HG03175 (cell line): ENCODE measurements at regions not wholly inside any gene's neighbourhood (a gene's known extent, or its start where the extent isn't known, plus 50 kb on each side); places are given as distances from the start of the nearest gene placed in this dataset.
"Not testable (repeated sequence)": the region's sequence is repeated elsewhere in the genome, so short reads cannot be mapped to it uniquely, and the experiment has no call there.

Experiments
- ATAC-seq: cut with Tn5 transposase; IDR thresholded peaks from one replicate; pipeline ENCODE4 v1.9.1; 2021; ENCODE audit warnings: mild to moderate bottlenecking, moderate library complexity; ENCODE audit not compliant: unreplicated experiment

DNA sequence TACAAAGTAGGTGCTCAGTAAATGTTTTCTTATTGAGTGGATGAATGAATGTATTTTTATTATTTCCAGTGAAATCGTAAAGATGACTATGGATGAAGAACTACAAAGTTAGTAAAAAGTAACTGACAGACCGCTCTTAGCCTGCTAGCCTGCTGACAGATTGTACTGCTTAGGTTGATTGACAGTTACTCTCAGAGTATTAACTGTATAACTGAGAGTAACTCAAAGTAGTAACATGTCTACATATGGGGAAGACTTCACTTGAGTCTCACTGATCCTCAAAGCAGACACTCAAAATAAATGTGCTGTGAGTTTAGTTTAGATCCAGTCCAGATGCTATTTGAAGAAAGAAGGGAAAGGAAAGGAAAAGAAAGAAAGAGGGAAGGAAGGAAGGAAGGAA lies 272.3 kb upstream of the AMIGO2 start:
- no peak for ATAC-seq

DNA sequence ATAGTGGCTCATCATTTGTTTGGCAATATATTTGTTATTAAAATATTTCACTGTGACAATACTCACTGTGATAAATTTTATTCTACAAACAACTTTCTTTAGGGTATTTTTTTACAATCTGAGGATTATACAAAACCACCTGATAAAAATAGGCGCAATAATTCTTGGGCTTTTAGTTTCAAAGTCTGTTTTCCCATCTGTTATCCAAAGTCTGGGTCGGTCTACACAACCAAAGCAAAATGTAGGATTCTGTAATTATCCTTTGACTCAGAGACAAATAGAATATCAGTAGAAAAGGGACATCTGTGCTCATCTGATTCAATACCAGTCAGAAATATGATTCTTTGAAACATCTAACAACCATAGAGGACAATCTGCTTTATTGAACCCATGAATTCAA lies 271.8 kb upstream of the AMIGO2 start:
- no peak for ATAC-seq

DNA sequence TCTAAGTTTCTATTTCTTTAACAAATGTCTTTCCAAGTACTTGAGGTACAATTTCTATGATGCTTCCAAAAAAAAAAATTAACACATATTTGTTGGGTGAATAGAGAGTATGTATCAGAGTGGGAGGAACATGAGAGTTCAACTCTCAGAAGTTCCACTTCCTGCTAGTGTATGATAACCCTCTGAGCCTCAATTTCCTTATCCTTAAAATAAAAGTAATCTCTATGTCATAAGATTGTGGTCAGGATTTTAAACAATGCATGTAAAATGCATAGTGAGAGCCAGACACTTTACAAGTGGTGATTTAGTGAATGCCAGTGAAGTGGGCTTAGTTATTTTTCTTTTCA lies 270.3 kb upstream of the AMIGO2 start:
- ATAC-seq, result no peak

DNA sequence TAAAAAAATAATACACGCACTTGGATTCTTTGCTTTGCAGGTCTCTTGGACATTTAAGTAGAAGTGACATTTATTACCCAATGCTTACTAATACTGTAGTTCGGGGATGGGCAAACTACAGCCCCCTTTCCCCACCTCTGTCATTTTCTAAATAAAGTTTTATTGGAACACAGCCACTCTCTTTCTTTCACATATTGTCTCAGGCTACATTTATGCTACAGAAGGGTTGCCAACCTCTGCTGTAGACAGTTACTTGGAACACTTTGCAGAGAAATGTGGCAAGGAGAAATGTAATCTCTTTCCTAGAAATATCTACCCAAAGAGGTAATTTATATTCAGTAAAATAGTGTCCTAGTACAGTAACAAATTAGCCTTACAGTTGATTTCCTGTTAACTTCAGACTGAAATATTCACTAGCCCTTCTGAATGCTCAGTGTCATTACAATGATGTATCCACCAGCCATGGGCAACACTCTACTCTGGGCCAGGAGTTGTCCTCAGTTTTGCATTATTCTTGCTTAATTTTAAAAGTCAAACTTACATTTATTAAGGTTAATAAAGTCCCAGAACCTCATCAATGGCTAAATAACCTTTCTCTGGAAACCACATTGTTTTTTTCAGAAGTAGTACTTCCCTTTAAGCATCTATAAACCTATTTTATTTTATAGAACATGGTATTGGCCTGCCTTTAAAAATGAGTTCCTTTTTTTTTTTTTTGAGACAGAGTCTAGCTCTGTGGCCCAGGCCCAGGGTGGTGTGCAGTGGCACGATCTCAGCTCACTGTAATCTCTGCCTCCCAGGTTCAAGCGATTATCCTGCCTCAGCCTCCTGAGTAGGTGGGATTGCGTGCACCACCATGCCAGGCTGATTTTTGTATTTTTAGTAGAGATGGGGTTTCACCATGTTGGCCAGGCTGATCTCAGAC lies 269.6 kb upstream of the AMIGO2 start:
- ATAC-seq, result no peak

DNA sequence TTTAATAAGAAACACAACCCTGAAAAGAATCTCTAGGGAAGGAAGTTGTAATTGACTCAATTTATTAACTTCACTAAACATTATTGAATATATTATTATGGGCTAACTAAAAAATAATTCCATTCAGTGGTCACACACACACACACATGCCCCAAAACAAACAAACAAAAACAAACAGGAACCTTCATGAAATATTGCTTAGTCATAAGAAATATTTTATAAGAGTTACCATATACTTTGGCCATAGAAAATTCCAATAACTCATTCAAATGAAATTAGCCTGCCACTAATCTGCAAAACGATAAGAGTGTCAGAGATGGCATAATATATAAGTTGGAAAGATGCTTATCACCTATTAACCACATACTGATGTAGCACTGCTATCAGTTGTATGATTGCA lies 268.4 kb upstream of the AMIGO2 start:
- no peak for ATAC-seq

DNA sequence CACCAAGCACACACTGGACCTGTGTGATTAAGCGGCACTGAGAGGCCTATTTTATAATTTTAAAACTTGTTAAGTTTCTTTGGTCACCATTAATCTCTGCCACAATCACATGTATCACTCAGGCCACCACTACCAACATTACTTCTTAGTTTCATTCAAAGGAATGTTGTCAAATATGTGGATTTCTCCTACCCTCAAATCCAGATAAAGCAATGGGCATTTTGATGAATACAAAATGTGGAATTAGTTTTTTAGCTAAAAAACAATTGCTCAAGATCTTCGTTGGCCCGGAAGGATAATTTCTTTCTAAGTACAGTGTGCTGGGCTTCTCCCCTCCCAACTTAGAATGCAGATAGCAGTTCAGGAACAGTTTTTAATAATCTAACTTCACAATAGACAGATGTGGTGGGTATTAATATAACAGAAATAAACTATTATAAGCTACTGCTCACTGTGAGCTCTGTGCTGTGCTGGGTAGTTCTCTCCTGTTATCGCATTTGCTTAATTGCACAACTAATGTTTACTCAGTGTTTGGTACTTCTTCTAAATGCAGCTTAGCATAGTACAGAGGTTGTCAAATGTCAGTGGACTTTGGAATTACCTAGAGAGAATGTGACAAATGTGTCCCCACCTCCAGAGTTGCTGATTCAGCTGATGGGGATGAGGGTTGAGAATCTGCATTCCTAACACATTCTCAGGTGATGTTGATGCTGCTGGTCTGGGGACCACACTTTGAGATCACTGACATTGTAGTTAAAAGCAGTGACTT lies 266.7 kb upstream of the AMIGO2 start:
- no peak for ATAC-seq

DNA sequence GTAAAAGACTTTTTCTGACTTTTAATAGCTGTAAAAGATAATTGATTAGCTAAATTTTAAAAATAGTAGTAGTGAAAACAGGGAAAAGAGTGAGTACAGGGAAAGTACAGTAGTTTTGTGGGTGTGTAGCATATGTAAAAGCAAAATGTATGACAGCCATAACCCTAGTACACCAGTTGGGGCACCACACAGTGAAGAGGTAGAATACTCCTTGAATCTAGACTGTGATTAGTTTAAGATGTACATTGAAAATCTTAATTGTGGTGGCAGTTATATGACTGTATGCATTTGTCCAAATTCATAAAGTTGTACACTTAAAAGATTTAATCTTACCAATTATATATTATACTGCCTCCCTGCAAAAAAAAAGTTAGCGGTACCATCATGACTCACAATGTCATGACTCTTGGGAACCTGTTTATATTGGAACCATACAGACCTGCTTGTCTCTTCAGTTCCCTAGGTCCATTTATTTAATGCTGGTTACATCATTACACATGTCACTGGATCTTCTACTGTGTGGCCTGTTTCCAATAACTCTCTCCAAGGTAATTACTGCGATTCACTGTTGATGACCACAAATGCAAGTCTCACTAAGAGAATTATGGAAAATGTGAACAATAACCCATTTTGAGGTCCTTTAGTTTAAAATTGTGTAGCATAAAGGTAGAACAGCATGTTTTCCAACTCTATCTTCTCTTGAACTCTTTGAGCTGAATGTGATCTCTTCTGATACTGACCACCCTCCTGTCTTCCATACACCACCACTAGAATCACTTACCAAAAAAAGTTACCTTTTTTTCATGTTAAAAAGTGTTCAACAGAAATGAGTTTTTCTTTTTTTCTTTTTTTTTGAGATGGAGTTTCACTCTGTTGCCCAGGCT lies 264.2 kb upstream of the AMIGO2 start:
- ATAC-seq, result no peak

DNA sequence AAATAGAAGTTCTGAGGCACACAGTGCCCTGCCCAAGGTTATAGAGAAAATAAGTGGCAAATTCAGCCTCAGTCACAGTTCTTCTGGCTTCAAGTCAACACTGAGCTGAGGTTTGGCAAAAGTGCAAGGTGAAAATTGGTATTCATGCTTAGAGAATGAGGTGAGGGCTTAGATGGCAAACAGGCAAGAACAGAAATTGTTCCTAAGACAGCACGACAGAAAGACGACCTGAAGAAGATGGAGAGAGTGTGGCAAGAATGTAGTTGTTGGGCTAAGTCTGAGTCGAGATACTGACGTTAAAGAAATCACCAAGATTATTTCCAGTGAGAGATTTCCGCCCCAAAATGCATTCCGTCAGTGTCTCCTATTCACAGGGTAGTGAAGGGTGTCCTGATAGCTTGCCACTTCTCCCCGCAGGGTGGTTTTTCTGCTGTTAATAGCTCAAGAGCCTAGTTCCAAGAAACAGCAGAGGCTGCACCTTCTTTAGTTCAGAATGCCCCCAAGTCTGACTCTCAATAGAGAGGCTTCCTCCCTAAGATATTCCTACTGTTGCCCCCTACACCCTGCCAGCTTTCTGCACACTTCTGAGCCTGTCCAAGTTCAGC lies 260.8 kb upstream of the AMIGO2 start:
- ATAC-seq, result no peak

DNA sequence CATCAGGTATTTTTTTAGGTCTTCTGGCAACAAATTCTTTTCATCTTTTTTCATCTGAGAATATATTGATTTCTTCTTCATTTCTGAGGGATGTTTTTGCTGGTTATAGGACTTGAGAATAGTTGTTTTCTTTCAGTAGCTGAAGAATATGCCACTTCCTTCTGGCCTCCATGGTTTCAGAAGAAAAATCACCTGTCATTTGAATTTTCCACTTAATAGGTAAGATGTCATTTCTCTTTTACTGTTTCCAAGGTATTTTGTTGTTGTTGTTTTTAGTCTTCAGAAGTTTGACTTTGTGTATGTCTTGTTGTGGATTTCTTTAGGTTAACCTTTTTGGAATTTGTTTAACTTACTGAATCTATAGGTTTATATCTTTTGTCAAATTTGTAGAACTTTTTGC lies 257.8 kb upstream of the AMIGO2 start:
- no peak for ATAC-seq

DNA sequence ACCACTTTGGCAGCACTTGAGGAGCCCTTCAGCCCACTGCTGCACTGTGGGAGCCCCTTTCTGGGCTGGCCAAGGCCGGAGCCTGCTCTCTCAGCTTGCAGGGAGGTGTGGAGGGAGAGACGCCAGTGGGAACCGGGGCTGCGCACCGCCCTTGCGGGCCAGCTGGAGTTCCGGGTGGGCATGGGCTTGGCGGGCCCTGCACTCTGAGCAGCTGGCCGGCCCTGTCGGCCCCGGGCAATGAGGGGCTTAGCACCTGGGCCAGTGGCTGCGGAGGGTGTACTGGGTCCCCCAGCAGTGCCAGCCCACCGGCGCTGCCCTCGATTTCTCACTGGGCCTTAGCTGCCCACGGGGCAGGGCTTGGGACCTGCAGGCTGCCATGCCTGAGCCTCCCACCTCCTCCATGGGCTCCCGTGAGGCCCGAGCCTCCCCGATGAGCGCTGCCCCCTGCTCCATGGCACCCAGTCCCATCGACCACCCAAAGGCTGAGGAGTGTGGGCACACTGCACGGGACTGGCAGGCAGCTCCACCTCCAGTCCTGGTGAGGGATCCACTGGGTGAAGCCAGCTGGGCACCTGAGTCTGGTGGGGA lies 253.6 kb upstream of the AMIGO2 start:
- ATAC-seq, result not testable (repeated sequence)

DNA sequence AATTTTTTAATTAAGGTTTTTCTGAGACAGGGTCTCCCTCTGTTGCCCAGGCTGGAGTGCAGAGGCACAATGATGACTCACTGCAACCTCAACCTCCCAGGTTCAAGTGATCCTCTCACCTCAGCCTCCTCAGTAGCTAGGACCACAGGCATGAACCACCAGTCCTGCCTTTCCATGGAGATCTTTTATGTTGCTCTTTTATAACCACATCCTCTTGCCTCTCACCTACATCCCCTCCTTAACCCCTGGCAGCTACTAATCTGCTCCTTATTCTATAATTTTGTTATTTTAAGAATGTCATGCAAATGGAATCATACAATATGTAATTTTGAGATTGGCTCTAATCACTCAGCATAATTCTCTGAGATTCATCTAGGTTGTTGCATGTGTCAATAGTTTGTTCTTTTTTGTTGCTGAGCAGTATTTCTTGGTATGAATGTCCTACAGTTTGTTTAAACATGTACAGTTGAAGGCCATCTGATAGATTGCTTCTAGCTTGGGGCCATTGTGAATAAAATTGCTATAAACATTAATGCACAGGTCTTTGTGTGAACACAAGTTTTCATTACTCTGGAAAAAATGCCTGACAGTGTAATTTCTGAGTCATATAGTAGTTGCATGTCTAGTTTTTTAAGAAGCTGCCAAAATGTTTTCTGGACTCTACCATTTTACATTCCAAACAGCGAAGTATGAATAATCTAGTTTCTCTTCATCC lies 249.2 kb upstream of the AMIGO2 start:
- no peak for ATAC-seq

DNA sequence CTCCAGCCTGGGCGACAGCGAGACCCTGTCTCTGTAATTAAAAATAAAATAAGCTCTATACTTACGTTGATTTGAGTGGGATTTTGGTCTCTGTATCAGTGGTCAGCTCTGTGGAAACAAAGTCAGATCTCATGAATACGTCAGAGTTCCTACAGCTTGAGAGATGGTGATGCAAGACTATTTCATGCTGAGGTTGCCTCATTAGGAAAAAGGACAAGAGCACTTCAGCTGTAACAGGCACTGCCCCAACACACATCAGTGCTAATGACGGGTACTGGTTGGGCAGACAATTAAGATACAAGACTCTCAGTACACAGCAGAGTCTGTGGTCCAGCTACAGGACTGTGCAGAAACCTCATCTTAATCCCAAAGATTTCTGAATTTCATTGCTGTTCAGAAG lies 246.4 kb upstream of the AMIGO2 start:
- ATAC-seq, result no peak

DNA sequence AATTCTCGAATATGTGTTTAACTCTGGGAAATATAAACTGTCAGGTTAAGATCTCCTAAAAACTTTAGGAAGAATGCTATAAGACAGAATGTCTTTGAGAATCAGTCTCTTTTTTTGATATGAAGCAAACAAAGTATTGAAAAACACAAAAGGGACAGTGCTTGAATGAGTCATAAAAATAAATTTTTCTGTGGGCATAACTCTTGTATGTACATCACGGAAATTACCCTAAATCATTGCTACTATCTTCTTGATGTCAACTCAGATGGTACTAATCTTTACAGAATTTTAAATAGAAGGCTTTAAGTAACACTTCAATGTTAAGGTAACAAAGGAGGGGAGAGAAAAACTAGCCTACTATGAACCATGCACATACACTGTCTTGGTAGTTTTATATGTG lies 244.0 kb upstream of the AMIGO2 start:
- no peak for ATAC-seq

DNA sequence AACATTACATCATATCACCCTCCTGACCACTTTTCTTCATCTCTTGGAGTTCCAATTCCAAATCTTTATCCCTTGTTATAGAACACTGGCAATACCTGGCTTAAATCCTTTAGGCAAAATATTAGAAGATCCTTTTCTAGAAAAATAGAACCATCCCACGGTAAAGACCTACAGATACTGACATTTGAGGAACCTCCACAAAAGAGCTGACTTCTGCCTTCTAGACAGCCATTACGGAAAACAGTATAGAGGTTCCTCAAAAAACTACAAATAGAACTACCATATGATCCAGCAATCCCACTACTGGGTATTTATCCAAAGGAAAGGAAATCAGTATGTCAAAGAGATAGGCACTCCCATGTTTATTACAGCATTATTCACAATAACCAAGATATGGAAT lies 241.7 kb upstream of the AMIGO2 start:
- no peak for ATAC-seq

DNA sequence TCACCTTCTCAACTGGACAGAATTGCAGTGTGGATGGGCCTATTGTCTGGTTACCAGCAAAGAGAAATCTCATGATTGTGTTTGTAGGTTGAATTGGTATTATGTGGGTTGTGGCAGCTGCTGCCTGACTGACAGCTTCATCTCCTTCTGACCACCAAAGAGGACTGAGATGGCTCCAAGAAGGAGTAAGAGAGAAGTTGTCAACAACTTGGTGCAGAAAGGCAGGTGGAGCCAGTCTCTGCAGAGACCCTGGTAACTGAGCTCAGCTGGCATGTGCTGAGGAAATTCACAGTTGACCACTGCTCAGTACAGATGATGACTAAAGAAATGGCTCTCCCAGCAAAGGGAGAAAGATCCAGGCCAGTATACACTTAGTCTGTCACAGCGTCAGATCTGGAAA lies 240.0 kb upstream of the AMIGO2 start:
- ATAC-seq, result no peak

DNA sequence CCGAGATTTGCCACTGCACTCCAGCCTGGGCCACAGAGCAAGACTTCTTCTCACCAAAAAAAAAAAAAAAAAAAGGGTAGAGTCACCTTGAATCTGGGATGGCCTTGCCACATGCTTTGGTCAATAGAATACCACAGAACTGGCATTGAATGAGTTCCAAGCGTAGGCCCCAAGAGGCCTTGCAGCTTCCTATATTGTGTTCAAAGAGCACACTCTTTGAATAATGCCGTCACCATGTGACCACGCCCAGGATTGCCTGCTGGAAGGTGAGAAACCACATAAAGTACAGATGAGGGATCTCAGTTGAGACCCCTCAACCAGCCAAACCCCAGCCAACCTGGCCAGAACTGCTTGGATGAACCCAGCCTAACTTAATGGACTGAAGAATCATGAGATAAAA lies 239.2 kb upstream of the AMIGO2 start:
- ATAC-seq, result no peak

DNA sequence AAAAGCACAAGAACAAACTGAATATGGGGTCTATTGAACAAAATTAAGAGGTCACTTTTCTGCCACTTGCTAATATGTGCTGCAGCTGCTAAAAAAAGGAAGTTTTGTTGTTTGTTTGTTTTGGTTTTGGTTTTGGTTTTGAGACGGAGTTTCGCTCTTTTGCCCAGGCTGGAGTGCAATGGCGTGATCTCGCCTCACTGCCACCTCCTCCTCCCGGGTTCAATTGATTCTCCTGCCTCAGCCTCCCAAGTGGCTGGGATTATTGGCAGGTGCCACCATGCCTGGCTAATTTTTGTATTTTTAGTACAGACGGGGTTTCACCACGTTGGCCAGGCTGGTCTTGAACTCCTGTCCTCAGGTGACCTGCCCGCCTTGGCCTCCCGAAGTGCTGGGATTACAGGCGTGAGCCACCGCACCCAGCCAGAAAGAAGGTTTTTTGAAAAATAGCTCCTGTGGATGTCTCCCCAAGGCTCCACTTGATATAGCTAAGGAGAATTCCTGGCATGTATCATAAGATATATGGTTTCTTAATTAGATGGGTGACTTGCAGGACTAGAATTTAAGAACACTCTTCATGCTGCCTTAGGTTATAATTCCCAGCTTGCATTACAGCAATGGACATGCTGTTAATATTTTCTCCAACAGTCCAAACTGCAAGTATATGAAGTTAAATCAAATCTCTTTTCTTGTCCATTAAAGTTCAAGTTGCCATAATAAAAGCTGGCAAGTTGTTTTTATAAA lies 237.6 kb upstream of the AMIGO2 start:
- ATAC-seq, result peak; percentile 60

DNA sequence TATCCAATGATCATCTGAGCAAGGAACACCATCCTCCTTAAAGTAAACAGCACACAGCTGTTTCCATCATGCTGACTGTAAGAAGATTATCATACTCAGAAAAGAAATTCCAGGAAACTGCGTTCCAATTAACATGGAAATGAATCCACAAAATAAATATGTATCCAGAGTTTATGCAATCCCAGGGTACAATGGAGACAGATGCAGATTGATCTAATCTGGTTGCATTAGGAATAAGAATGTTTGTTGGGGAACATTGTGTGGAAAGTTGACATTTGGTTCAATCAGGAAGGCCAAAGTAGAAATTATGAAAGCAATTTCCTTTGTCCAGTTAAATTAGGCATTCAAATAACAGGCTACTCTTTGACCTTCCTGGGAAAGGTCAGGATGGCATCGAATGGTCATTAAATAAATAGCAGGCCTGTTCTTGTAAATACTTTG lies 236.9 kb upstream of the AMIGO2 start:
- ATAC-seq, result no peak

DNA sequence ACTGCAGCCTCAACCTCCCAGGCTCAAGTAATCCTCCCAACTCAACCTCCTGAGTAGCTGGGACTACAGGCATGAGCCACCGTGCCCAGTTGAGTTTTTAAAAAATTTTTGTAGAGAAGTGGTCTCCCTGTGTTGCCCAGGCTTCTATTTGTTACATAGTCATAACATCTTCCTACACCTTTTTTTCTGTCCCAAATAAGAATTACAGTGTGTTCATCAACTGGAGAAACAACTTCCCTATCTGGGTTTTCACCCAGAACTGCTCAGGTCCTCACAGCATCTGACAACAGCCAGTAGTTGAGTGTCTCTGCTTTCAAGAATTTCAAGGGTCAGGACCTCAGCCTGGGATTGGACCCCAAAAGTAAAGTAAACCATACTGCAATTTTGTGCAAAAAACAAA lies 235.2 kb upstream of the AMIGO2 start:
- no peak for ATAC-seq
